IMR-90 (cell line): ENCODE measurements at regions not wholly inside any gene's neighbourhood (a gene's known extent, or its start where the extent isn't known, plus 50 kb on each side); places are given as distances from the start of the nearest gene placed in this dataset.

Source experiments
- CHD1 ChIP-seq: IDR thresholded peaks from 2 replicates; pipeline ENCODE4 v1.6.1; 2012; ENCODE audit warnings: low read depth, low read length, improper control_type of control experiment
- POLR2A ChIP-seq: IDR thresholded peaks from 2 replicates; pipeline ENCODE4 v1.6.1; 2012; ENCODE audit warnings: mild to moderate bottlenecking, low read depth, low read length
- RAD21 ChIP-seq: IDR thresholded peaks from 2 replicates; pipeline ENCODE4 v1.6.1; 2012; ENCODE audit warnings: low read length, improper control_type of control experiment
- TF ChIP-seq, protein P1 (sequence below): conservative IDR thresholded peaks from 2 replicates; pipeline ENCODE4 v1.5.1; 2012; ENCODE audit warnings: mild to moderate bottlenecking, low read depth, low read length, improper control_type of control experiment
- TF ChIP-seq, protein P2 (sequence below): fragments of 150-350 bp; IDR thresholded peaks from 2 replicates; pipeline ENCODE4 v1.6.1; 2016; ENCODE audit warnings: low read depth, mild to moderate bottlenecking, low read length, moderate library complexity, borderline replicate concordance

DNA sequence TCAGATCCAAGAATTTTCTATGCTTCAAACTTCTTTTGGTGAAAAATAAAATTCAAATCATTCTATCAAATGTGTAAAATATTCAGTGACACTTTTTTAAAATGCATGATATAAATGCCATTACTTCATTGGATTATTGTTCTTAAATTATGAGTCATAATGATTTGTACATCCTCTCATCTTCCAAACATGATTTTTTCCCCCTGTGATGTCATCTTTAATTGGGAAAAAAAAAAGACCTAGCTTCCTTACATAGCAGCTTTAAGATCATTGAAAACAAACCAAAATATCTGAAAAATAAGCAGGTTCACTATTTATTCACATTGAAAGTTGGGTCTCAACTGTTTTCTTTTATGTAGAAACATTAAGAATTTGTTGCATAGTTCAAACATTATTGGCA, 1549.4 kb downstream of the LRRC4C start:
- TF ChIP-seq, protein P1, sequence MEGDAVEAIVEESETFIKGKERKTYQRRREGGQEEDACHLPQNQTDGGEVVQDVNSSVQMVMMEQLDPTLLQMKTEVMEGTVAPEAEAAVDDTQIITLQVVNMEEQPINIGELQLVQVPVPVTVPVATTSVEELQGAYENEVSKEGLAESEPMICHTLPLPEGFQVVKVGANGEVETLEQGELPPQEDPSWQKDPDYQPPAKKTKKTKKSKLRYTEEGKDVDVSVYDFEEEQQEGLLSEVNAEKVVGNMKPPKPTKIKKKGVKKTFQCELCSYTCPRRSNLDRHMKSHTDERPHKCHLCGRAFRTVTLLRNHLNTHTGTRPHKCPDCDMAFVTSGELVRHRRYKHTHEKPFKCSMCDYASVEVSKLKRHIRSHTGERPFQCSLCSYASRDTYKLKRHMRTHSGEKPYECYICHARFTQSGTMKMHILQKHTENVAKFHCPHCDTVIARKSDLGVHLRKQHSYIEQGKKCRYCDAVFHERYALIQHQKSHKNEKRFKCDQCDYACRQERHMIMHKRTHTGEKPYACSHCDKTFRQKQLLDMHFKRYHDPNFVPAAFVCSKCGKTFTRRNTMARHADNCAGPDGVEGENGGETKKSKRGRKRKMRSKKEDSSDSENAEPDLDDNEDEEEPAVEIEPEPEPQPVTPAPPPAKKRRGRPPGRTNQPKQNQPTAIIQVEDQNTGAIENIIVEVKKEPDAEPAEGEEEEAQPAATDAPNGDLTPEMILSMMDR = no peak
- no peak for TF ChIP-seq RAD21
- TF ChIP-seq, protein P2, sequence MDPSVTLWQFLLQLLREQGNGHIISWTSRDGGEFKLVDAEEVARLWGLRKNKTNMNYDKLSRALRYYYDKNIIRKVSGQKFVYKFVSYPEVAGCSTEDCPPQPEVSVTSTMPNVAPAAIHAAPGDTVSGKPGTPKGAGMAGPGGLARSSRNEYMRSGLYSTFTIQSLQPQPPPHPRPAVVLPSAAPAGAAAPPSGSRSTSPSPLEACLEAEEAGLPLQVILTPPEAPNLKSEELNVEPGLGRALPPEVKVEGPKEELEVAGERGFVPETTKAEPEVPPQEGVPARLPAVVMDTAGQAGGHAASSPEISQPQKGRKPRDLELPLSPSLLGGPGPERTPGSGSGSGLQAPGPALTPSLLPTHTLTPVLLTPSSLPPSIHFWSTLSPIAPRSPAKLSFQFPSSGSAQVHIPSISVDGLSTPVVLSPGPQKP = no peak
- no peak for TF ChIP-seq POLR2A
- no peak for TF ChIP-seq CHD1
